Mucosa of descending colon (tissue), 3 donors: ENCODE measurements at regions not wholly inside any gene's neighbourhood (a gene's known extent, or its start where the extent isn't known, plus 50 kb on each side); places are given as distances from the start of the nearest gene placed in this dataset.

Experiments
- ATAC-seq: fragments of 200-7000 bp; cut with Tn5 transposase; one replicate; pipeline ENCODE4 v1.9.1; 2020; ENCODE audit warnings: mild to moderate bottlenecking, moderate library complexity
- DNase-seq, 3 donors: peaks; one replicate each; pipeline ENCODE4 v3.0.0-alpha.2; 2020
- H3K36me3 ChIP-seq: fragments of 200-600 bp; one replicate; pipeline ENCODE4 v1.8.0; 2021; ENCODE audit warnings: low read depth, mild to moderate bottlenecking
- H3K4me1 ChIP-seq: fragments of 200-600 bp; one replicate; pipeline ENCODE4 v1.8.0; 2021; ENCODE audit warnings: low read depth, mild to moderate bottlenecking
- H3K4me3 ChIP-seq: fragments of 200-600 bp; one replicate; pipeline ENCODE4 v1.8.0; 2021; ENCODE audit warnings: mild to moderate bottlenecking
- H3K9me3 ChIP-seq: fragments of 200-600 bp; one replicate; pipeline ENCODE4 v1.8.0; 2021; ENCODE audit warnings: mild to moderate bottlenecking
- CTCF ChIP-seq: fragments of 200-600 bp; IDR thresholded peaks from one replicate; pipeline ENCODE4 v1.8.0; 2022; ENCODE audit warnings: antibody characterized with exemption, mild to moderate bottlenecking
- intact Hi-C, 2 donors: fragments of 100-400 bp; cut with DNase I in 1 of 2; cut with micrococcal nuclease in 1 of 2; formaldehyde crosslinking; loops; one replicate each; pipeline versions ENCODE4 v1.11.0 to v1.11.1; 2022; cut with DNase I, micrococcal nuclease
- donor health status: DM: no; HTN: no; CAD: no; lungs with moderate emphysema.
- donor health status: DM: no; HTN: no; CAD: no.
- donor health status: DM: no; HTN: yes; CAD: no.

- no peak for TF ChIP-seq CTCF
- Histone ChIP-seq H3K36me3 (no peaks in the 10 kb centered on the region), H3K4me3 (no peak overlapping the region), H3K9me3 (peaks cover 41% of the 10 kb centered on the region), H3K4me1 (no peaks in the 10 kb centered on the region)
- DNase-seq (no peak), ATAC-seq (no peak)
- intact Hi-C loops = no loop called here
Observed at GRCh38 chr11:122538060-122538459, 117.5 kb upstream of the UBASH3B start.

- no peak for DNase-seq
- TF ChIP-seq CTCF = no peak
- intact Hi-C loops = no loop called here
- H3K9me3 ChIP-seq = no peaks in the 10 kb centered on the region
- H3K4me1 ChIP-seq = no peaks in the 10 kb centered on the region
- ATAC-seq = no peak
- no peaks in the 10 kb centered on the region for H3K36me3 ChIP-seq
- no peak overlapping the region for H3K4me3 ChIP-seq
Observed at GRCh38 chr11:122524898-122525297, 130.6 kb upstream of the UBASH3B start.

- no peaks in the 10 kb centered on the region for H3K36me3 ChIP-seq
- intact Hi-C loops = no loop called here
Observed at GRCh38 chr11:122523846-122524805, 131.4 kb upstream of the UBASH3B start.

GRCh38 chr11:122521626-122522025 lies 133.9 kb upstream of the UBASH3B start:
- no peak for TF ChIP-seq CTCF
- Histone ChIP-seq H3K4me3 (no peak overlapping the region), H3K36me3 (no peaks in the 10 kb centered on the region), H3K9me3 (no peaks in the 10 kb centered on the region), H3K4me1 (no peaks in the 10 kb centered on the region)
- intact Hi-C loops = no loop called here
- no peak for DNase-seq
- ATAC-seq = no peak

More at GRCh38 chr11:122523846-122524805, 131.4 kb upstream of the UBASH3B start:
- ATAC-seq (no peak), DNase-seq (no peak)
- Histone ChIP-seq H3K4me3 (no peak overlapping the region), H3K9me3 (no peaks in the 10 kb centered on the region), H3K4me1 (no peaks in the 10 kb centered on the region)
- TF ChIP-seq CTCF = no peak

- H3K4me1 ChIP-seq = no peaks in the 10 kb centered on the region
- TF ChIP-seq CTCF = no peak
- no peaks in the 10 kb centered on the region for H3K36me3 ChIP-seq
- no peaks in the 10 kb centered on the region for H3K9me3 ChIP-seq
- DNase-seq = no peak
- ATAC-seq = no peak
- no peak overlapping the region for H3K4me3 ChIP-seq
- intact Hi-C loops = no loop called here
Observed at GRCh38 chr11:122517403-122518379, 137.8 kb upstream of the UBASH3B start.
